ENCODE measurements at regions not wholly inside any gene's neighbourhood (a gene's known extent, or its start where the extent isn't known, plus 50 kb on each side); places are given as distances from the start of the nearest gene placed in this dataset.
"Not testable (repeated sequence)": the region's sequence is repeated elsewhere in the genome, so short reads cannot be mapped to it uniquely, and the experiment has no call there.

DNA sequence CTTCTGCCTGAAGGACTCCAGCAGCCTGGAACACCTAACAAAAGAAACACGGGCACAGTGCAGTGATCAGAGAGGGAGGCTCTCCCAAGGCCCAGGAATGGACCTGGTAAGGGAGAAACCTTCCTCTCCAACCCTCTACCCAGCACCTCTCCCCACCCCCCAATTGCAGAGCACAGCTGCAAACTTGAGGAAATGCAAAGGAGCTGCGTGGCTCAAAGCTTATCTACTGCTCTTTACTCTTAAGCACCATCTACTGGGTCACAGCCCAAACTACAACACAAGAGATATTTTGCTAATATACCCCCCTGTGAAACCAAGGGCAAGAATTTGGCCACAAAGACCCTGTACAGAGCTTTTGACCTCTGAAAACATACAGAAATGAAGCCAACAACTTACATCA, 328.3 kb downstream of the OXSM start:
- Mint-ChIP-seq H3K9me3 (peaks cover under 1 to 5% of the 10 kb centered on the region in 2 donors), H3K27ac (no peak overlapping the region), H3K4me1 (peaks cover 4 to 11% of the 10 kb centered on the region in 2 donors), H3K4me3 (no peak overlapping the region), H3K27me3 (no peaks in the 10 kb centered on the region), H3K36me3 (no peaks in the 10 kb centered on the region)
- no peak for DNase-seq
- peak in 1 of 2 donors; percentile 56 for ATAC-seq (replicated peaks)

DNA sequence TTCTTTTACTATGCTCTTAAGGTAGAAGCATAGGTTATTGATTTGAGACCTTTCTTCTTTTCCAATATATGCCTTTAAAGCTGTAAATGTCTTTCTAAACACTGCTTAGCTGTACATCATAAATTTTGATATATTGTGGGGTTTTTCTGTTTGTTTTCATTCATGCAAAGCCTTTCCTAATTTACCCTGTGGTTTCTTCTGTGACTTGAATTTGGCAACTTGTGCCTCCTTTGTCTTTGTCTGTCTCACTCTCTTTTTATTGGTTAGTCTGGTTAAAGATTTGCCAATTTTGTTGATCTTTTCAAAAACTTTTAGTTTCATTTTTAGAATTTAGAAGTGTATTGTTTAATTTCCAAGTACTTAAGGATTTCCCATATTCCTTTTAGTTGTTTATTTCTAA, 343.1 kb downstream of the OXSM start:
- peaks cover 0 to 3% of the 10 kb centered on the region in 2 donors for H3K9me3 Mint-ChIP-seq
- no peaks in the 10 kb centered on the region for H3K4me1 Mint-ChIP-seq
- no peaks in the 10 kb centered on the region for H3K27me3 Mint-ChIP-seq
- no peaks in the 10 kb centered on the region for H3K36me3 Mint-ChIP-seq
- no peak for DNase-seq
- no peak for ATAC-seq (replicated peaks)
- H3K4me3 Mint-ChIP-seq = no peak overlapping the region
- H3K27ac Mint-ChIP-seq = no peak overlapping the region

DNA sequence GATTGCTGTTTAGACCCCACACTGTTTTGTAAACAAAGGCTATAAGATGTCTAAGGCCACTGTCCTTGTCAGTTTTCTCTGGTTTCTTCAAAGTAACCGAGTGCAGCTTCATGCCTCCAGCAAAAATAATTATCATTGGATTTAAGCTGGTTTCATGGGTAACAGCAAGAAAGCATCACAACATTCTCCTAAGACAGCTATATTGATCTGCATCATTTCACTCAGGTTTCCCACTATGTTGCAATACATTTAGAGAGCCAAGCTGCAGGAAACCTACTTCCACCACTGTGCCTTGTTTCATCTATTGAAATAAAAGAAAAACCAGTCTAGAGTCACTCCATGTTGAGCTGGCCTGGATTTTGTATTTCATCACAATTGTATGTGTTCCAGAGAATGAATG, 351.4 kb downstream of the OXSM start:
- H3K27me3 Mint-ChIP-seq = no peaks in the 10 kb centered on the region
- ATAC-seq (replicated peaks) = no peak

DNA sequence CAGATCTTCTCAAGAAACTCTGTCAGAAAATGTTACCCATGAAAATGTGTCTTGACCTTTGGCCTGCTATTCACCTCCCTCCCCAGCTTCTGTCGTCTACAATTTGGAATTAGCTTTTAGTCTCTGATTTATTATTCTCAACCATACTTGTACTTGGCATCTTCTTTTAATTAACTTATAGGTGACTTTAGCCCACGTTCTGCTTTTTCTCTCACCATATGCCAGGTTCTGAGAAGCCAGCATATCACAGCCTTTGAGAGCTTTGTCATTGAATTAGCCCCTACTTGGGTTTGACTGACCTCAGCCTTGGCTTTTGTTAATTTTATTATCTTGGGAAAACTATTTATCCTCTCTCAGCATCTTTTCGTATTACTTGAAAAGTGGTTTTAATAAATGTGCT, 355.9 kb downstream of the OXSM start:
- no peak for DNase-seq
- Mint-ChIP-seq H3K27ac (no peak overlapping the region), H3K4me3 (no peak overlapping the region), H3K9me3 (peaks cover 0 to 1% of the 10 kb centered on the region in 2 donors), H3K36me3 (no peaks in the 10 kb centered on the region), H3K4me1 (no peaks in the 10 kb centered on the region), H3K27me3 (no peaks in the 10 kb centered on the region)
- ATAC-seq (replicated peaks) = no peak

More for the DNA sequence above, 351.4 kb downstream of the OXSM start:
- H3K4me1 Mint-ChIP-seq = no peaks in the 10 kb centered on the region
- H3K36me3 Mint-ChIP-seq = no peaks in the 10 kb centered on the region
- no peak for DNase-seq
- H3K27ac Mint-ChIP-seq = no peak overlapping the region
- H3K9me3 Mint-ChIP-seq = peaks cover 7 to 10% of the 10 kb centered on the region in 2 donors
- H3K4me3 Mint-ChIP-seq = no peak overlapping the region

DNA sequence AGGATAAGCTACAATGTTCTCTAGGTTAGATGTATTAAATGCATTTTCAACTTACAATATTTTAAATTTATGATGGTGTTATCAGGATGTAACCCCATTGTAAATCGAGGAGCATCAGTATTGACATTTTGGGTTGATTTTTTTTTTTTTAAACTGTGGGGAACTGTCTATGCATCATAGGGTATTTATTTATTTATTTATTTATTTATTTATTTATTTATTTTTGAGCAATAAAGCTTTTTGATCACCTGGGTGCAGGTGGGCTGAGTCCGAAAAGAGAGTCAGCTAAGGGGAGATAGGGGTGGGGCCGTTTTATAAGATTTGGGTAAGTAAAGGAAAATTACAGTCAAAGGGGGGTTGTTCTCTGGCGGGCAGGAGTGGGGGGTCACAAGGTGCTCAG, 367.5 kb downstream of the OXSM start:
- H3K36me3 Mint-ChIP-seq; H3K4me1 Mint-ChIP-seq; H3K27me3 Mint-ChIP-seq; ATAC-seq (replicated peaks); H3K4me3 Mint-ChIP-seq; DNase-seq; H3K9me3 Mint-ChIP-seq; H3K27ac Mint-ChIP-seq: not testable (repeated sequence)

DNA sequence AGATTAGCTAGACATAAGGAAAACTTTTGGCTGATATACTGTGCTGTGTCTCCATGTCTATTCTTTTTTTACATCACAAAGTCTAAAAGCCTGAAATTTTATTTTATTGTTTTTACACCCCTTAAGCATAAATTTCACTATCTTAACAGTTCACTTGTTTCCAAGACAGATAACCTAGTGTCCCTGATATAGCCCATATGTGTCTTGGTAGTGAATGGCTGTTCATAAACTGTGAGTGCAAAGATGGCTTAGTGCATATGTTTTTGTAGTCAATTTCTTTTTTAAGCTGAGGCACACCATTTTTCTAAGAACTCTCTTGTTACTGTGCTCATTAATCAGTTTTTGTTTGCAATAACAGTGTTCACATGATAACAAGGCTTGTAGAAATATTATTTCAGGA, 381.1 kb downstream of the OXSM start:
- Mint-ChIP-seq H3K4me1 (no peaks in the 10 kb centered on the region), H3K27me3 (no peaks in the 10 kb centered on the region)

DNA sequence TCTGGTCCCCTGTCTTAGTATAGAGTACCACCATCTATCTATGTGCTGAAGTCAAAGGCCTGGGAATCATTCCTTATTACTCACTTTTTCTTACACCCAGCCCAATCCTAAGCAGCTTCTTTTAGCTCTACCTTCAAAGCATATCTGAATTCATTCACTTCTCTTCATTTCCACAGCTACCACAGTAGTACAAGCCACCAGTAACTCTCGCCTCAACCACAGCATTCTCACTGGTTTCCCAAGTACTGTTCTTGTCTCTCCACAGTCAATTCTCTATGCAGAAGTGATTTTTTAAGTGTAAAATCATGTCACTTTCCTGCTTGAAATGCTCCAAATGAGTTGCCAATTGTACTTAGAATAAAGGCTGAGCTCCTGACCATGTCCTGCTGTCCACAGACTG, 401.7 kb downstream of the OXSM start:
- H3K27me3 Mint-ChIP-seq = no peaks in the 10 kb centered on the region
- H3K4me1 Mint-ChIP-seq = no peaks in the 10 kb centered on the region

More for the DNA sequence above, 381.1 kb downstream of the OXSM start:
- Mint-ChIP-seq H3K36me3 (no peaks in the 10 kb centered on the region), H3K9me3 (peaks cover 9% of the 10 kb centered on the region in 2 donors), H3K27ac (no peak overlapping the region), H3K4me3 (no peak overlapping the region)
- ATAC-seq (replicated peaks) (no peak), DNase-seq (no peak)

DNA sequence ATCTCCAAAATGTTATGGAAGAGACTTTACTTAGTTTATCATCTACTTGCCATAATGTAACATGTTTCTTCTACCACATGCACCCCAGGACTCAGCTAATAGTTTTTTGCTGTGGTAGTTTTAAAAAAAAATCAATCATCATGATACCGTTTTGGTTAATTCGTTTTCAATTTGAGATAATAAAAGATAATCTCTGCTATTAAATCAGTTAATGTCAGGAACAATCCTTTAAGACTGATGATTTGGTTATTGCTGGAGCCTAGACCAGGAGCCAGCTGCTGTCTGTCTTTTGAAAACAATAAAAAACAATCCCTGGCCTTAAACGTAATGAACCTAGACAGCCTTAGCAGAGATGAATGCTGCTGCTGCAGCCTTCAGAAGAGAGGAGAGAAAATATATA, 403.7 kb downstream of the OXSM start:
- H3K4me1 Mint-ChIP-seq = no peaks in the 10 kb centered on the region
- no peak overlapping the region for H3K4me3 Mint-ChIP-seq
- DNase-seq (no peak), ATAC-seq (replicated peaks) (no peak)
- peaks cover 11 to 16% of the 10 kb centered on the region in 2 donors for H3K9me3 Mint-ChIP-seq
- no peaks in the 10 kb centered on the region for H3K27me3 Mint-ChIP-seq
- H3K36me3 Mint-ChIP-seq = no peaks in the 10 kb centered on the region
- no peak overlapping the region for H3K27ac Mint-ChIP-seq

More for the DNA sequence above, 401.7 kb downstream of the OXSM start:
- H3K27ac Mint-ChIP-seq = no peak overlapping the region
- ATAC-seq (replicated peaks) = no peak
- peaks cover 11 to 16% of the 10 kb centered on the region in 2 donors for H3K9me3 Mint-ChIP-seq
- H3K4me3 Mint-ChIP-seq = no peak overlapping the region
- no peaks in the 10 kb centered on the region for H3K36me3 Mint-ChIP-seq
- DNase-seq = no peak

DNA sequence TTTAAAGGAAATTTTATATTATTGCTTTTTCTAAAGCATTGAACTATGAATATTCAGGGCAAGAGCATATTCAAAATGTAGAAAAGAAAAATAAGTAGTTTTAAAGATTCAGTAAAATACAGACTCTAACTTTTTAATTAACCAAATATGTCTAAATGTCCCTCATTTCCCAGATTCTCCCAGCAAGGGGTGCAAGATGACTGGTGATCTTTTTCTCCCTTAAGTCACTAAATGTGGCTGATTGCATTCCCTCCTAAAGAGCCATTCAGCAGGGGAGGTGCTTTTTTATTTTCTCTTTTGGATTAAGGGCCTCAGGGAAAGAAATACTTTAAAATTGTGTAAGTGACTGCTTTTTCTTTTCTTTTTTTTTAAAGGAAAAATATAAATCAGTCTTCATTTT, 406.9 kb downstream of the OXSM start:
- Mint-ChIP-seq H3K4me3 (no peak overlapping the region), H3K36me3 (no peaks in the 10 kb centered on the region)

DNA sequence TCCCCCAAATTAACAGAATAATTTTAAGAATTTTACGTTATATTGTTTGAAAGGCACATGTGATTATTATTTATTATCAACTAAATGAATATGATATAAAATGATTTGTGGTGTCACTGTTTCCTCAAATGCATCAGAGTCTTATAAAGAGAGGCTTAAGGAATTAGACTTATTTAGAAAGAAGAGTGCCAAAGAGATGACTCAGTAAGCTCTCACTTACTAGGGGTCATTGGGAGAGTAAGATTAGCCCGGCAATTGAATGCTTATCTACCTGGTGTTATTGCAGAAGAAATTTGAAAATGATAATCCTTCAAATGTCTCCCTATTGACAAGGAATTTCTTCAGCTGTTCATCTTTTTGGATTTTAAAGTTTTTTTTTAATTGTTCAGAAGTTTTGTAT, 408.7 kb downstream of the OXSM start:
- no peak for ATAC-seq (replicated peaks)
- Mint-ChIP-seq H3K27me3 (no peaks in the 10 kb centered on the region), H3K9me3 (peaks cover 0 to 4% of the 10 kb centered on the region in 2 donors), H3K36me3 (no peaks in the 10 kb centered on the region), H3K4me1 (no peaks in the 10 kb centered on the region), H3K4me3 (no peak overlapping the region), H3K27ac (no peak overlapping the region)
- no peak for DNase-seq

More for the DNA sequence above, 406.9 kb downstream of the OXSM start:
- DNase-seq (no peak), ATAC-seq (replicated peaks) (no peak)
- Mint-ChIP-seq H3K27me3 (no peaks in the 10 kb centered on the region), H3K27ac (no peak overlapping the region), H3K4me1 (no peaks in the 10 kb centered on the region), H3K9me3 (peaks cover 0 to 4% of the 10 kb centered on the region in 2 donors)

DNA sequence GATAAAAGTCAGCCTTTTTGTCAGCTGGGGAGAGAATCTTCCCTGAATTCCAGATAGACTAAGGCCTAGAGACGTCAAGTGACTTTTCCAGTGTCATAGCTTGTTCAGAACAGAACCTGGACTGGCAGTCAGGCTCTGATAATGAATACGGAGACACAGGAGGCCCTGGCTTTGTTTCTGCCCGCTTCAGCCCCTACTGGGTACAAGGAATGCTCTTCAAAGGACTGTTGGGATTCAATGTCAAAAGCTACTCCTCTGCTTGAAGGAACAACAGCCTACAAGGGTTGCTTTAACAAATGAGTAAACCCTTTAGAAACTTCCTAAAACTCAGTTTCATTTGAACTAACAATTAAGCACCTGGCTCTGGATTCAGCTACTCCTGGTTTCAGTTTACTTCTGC, 412.3 kb downstream of the OXSM start:
- H3K36me3 Mint-ChIP-seq = no peaks in the 10 kb centered on the region
- no peaks in the 10 kb centered on the region for H3K27me3 Mint-ChIP-seq
- no peak overlapping the region for H3K27ac Mint-ChIP-seq
- ATAC-seq (replicated peaks) (no peak), DNase-seq (no peak)
- H3K9me3 Mint-ChIP-seq = no peaks in the 10 kb centered on the region
- no peaks in the 10 kb centered on the region for H3K4me1 Mint-ChIP-seq
- no peak overlapping the region for H3K4me3 Mint-ChIP-seq

DNA sequence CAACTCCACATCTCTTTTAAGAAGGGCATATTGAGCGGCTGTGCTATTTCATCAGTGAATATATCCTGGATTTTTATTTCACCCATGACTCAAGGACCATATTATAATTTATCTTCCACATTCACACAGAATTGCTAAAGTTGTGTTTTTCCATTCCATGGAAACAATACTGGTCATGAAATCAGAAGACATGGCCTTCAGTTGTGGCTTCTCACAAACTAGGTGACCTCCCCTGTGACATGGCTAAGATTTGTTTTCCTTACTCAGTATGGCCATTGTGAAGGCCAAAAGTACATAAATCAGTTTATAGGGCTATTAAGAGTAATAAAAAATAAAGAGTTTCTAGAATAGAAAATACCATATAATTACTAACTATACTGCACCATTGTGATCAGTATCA, 415.6 kb downstream of the OXSM start:
- Mint-ChIP-seq H3K9me3 (no peaks in the 10 kb centered on the region), H3K27ac (no peak overlapping the region), H3K4me3 (no peak overlapping the region), H3K4me1 (no peaks in the 10 kb centered on the region), H3K27me3 (no peaks in the 10 kb centered on the region), H3K36me3 (no peaks in the 10 kb centered on the region)
- no peak for DNase-seq
- ATAC-seq (replicated peaks) = no peak

DNA sequence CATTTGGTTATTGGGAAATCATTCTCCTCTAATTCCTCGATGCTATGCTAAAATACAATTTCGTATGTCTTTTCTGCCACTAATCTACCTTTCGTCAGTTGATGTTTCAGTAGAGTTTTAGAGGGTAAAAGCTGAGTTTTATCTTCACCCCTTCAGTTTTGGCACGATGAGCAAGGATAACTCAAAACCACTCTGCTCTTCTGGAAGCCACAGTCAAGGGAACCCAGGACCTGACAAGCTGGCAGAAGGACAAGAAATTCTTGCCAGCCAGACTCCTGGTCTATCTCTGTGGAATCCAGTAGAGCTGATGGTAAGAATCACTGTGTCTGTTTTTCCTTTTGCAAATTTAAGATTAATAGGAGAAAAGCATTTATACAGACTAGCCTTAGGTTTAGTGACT, 414.4 kb upstream of the LRRC3B start:
- Mint-ChIP-seq H3K27me3 (no peaks in the 10 kb centered on the region), H3K27ac (no peak overlapping the region), H3K36me3 (no peaks in the 10 kb centered on the region), H3K9me3 (peaks cover 0 to 4% of the 10 kb centered on the region in 2 donors), H3K4me1 (no peaks in the 10 kb centered on the region), H3K4me3 (no peak overlapping the region)
- ATAC-seq (replicated peaks) (no peak), DNase-seq (no peak)

DNA sequence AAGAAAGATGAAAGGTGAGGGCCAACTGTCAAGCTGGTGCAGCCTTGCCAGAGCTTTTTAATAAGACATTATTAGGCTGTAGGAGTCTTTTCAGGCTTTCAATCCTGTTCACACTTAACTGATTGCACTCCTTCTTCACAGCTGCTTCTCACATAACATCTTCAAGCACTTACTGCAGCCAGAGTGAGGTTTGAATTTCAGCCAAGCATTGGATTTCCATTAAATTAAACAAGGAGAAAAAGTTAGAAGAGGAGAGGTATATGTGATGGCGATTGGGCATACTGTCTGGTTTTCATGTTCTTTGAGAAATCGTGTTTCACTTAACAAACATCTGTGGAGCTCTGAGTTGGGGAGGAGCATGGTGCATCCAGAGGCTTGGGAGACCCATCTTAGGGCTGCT, 392.8 kb upstream of the LRRC3B start:
- Mint-ChIP-seq H3K9me3 (no peaks in the 10 kb centered on the region), H3K4me1 (no peaks in the 10 kb centered on the region), H3K4me3 (no peak overlapping the region), H3K27me3 (no peaks in the 10 kb centered on the region), H3K27ac (no peak overlapping the region), H3K36me3 (peaks cover 0 to 1% of the 10 kb centered on the region in 2 donors)
- DNase-seq (no peak), ATAC-seq (replicated peaks) (no peak)

DNA sequence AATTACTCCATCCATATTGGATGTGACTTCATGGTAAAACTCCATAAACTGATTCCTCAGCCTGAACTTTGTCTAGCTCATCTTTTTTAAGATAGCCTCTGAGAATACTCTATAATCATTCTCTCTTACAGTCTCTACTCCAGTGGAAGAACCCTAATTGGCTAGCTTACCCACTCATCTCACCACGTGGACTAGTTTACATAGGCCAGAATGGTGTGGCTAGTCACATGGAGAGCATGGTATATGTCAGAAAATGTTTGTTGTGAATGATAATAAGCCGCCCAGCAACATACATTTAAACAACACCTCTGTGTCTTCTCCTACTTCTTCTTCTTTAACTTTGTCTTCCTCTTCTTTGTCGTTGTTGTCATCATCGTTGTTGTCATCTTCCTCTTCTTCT, 389.2 kb upstream of the LRRC3B start:
- no peaks in the 10 kb centered on the region for H3K27me3 Mint-ChIP-seq
- H3K4me3 Mint-ChIP-seq = no peak overlapping the region
- ATAC-seq (replicated peaks) (no peak), DNase-seq (no peak)
- H3K9me3 Mint-ChIP-seq = peaks cover 0 to 2% of the 10 kb centered on the region in 2 donors
- H3K36me3 Mint-ChIP-seq = peaks cover 0 to 1% of the 10 kb centered on the region in 2 donors
- no peaks in the 10 kb centered on the region for H3K4me1 Mint-ChIP-seq
- no peak overlapping the region for H3K27ac Mint-ChIP-seq

DNA sequence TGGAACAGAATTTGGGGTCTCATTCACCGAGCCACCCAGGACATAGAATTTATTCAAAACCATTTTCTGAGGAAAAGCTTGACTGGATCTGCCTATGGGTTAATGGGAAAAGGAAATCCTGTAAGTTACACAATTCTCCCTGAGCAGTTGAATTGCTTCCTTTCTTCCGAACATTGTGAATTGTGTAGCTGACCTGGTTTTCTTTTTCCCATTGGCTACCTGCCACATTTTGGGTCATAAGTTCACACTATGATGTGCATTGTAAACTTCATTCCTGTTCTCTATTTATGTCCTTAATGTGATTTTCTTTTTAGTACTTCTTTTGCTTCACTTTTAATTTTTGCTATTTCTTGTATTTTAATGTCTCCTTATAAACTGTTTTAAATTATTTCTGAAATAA, 386.0 kb upstream of the LRRC3B start:
- Mint-ChIP-seq H3K27me3 (no peaks in the 10 kb centered on the region), H3K27ac (no peak overlapping the region), H3K4me1 (no peaks in the 10 kb centered on the region), H3K9me3 (peaks cover 0 to 4% of the 10 kb centered on the region in 2 donors), H3K36me3 (peaks cover 0 to 1% of the 10 kb centered on the region in 2 donors), H3K4me3 (no peak overlapping the region)
- ATAC-seq (replicated peaks) = no peak
- no peak for DNase-seq
